Epithelial cell of esophagus (primary cell): ENCODE measurements at regions not wholly inside any gene's neighbourhood (a gene's known extent, or its start where the extent isn't known, plus 50 kb on each side); places are given as distances from the start of the nearest gene placed in this dataset.

ENCODE experiments used
- DNase-seq: peaks from one replicate; pipeline ENCODE4 v3.0.0; 2010; ENCODE audit warnings: low read depth
- H3K4me3 ChIP-seq: 2 replicates; pipeline ENCODE4 v1.5.1; 2011; ENCODE audit warnings: mild to moderate bottlenecking, low read length, control low read depth
- TF ChIP-seq, protein P1 (sequence below): IDR thresholded peaks from 2 replicates; pipeline ENCODE4 v1.5.1; 2011; ENCODE audit warnings: low read depth, mild to moderate bottlenecking, low read length, control low read depth, inconsistent platforms; ENCODE audit not compliant: insufficient read depth; ENCODE audit errors: missing control alignments

GRCh38 chr3:6723205-6723604 lies 137.7 kb upstream of the GRM7 start:
- no peak for DNase-seq
- TF ChIP-seq, protein P1, sequence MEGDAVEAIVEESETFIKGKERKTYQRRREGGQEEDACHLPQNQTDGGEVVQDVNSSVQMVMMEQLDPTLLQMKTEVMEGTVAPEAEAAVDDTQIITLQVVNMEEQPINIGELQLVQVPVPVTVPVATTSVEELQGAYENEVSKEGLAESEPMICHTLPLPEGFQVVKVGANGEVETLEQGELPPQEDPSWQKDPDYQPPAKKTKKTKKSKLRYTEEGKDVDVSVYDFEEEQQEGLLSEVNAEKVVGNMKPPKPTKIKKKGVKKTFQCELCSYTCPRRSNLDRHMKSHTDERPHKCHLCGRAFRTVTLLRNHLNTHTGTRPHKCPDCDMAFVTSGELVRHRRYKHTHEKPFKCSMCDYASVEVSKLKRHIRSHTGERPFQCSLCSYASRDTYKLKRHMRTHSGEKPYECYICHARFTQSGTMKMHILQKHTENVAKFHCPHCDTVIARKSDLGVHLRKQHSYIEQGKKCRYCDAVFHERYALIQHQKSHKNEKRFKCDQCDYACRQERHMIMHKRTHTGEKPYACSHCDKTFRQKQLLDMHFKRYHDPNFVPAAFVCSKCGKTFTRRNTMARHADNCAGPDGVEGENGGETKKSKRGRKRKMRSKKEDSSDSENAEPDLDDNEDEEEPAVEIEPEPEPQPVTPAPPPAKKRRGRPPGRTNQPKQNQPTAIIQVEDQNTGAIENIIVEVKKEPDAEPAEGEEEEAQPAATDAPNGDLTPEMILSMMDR: no peak
- H3K4me3 ChIP-seq: no peak overlapping the region

DNA sequence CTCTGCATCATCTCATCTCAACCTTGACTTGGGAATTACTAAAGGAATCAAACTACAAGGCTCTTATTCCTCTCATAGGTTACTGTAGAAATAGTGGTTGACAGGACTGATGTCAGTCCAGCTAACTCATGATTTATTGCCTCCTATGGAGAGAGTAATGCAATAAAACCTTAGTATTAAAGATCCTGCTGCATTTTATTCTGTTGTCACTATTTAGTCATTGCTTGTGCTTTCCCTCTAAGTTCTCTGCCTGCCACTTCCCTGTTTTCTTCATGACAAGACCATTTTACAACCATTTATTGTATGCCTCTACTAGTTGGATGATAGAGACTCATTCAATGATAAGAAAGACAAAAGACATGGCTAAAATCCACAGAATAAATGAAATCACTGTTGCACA lies 134.1 kb upstream of the GRM7 start:
- no peak overlapping the region for H3K4me3 ChIP-seq
- TF ChIP-seq, protein P1: no peak

DNA sequence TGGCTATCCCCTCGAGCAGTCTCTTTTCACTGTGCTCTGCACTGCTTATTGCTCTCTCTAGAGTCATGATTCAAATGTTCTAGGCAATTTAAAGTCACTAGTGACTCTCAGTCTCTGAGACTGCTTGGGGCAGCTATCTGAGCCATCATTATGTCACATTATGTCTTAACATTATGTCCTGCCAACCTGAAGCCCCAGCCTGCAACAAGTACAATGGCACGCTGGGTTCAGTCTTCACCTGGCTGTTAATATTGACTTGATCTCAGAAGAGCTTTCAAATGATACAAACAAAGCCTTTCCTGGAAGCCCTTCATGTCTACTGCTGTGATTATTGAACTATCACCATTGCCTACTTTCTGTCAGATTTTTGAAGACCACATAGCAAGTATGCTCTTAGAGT lies 128.1 kb upstream of the GRM7 start:
- H3K4me3 ChIP-seq: no peak overlapping the region
- TF ChIP-seq, protein P1: no peak

More for the DNA sequence above, 134.1 kb upstream of the GRM7 start:
- no peak for DNase-seq

GRCh38 chr3:6733699-6734394 lies 127.1 kb upstream of the GRM7 start:
- H3K4me3 ChIP-seq: no peak overlapping the region
- no peak for DNase-seq
- TF ChIP-seq, protein P1: no peak

More for the DNA sequence above, 128.1 kb upstream of the GRM7 start:
- no peak for DNase-seq

DNA sequence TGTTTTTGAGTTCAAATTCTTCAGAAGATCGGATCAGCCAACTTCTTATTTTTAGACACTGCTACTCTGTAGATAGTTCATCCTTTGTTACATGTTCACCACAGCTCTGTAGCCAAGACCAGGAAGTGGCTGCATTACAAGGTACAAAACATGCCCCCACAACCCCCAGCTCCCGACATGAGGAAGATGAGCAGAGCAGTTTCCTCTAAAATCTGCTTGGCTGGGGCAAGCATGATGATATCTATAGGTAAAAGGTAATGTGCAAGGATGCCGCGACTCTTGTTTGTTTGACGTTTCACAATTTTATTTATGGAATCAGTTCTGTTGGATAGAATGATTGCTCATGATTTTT lies 126.5 kb upstream of the GRM7 start:
- no peak overlapping the region for H3K4me3 ChIP-seq
- no peak for DNase-seq
- TF ChIP-seq, protein P1: no peak

GRCh38 chr3:6736836-6737629 lies 123.9 kb upstream of the GRM7 start:
- H3K4me3 ChIP-seq: no peak overlapping the region
- DNase-seq: no peak
- TF ChIP-seq, protein P1: no peak
